Naive thymus-derived CD4-positive, alpha-beta T cell (primary cell): ENCODE measurements at regions not wholly inside any gene's neighbourhood (a gene's known extent, or its start where the extent isn't known, plus 50 kb on each side); places are given as distances from the start of the nearest gene placed in this dataset.

Experiments
- ATAC-seq: fragments of 150-1000 bp; cut with Tn5 transposase; 2 replicates; pipeline ENCODE4 v1.10.0; 2021; ENCODE audit warnings: mild to moderate bottlenecking, moderate library complexity
- CTCF ChIA-PET: fragments of 350-600 bp; sonication (Branson Sonifier 250); formaldehyde crosslinking; loops from one replicate; lab custom pipeline; 2021; ENCODE audit warnings: antibody characterized with exemption; lab: Charles Lee
- POLR2A ChIA-PET: fragments of 350-600 bp; sonication (Branson Sonifier 250); formaldehyde crosslinking; loops from one replicate; lab custom pipeline; 2021; ENCODE audit warnings: antibody characterized with exemption, inconsistent platforms; lab: Charles Lee
- DNase-seq, 9 donors: peaks; one replicate each; pipeline versions ENCODE4 v3.0.0 to v3.0.0-alpha.2; 2020 to 2022; ENCODE audit warnings: mixed read lengths in 1 of 9
- H3K27ac ChIP-seq: one replicate; pipeline ENCODE4 v1.7.0; 2013; ENCODE audit warnings: mild to moderate bottlenecking, low read depth, low read length, moderate library complexity
- H3K27me3 ChIP-seq, 2 donors: one replicate each; pipeline ENCODE4 v1.7.0; 2013; ENCODE audit warnings: low read length in 2 of 2, mild to moderate bottlenecking in 2 of 2, moderate library complexity in 2 of 2; ENCODE audit not compliant: control insufficient read depth in 2 of 2, insufficient read depth in 2 of 2
- H3K36me3 ChIP-seq, 3 experiments: 1 replicate in 2 of 3; 2 replicates in 1 of 3; pipeline ENCODE4 v1.7.0; 2013; ENCODE audit warnings: low read length in 3 of 3, mild to moderate bottlenecking in 3 of 3, moderate library complexity in 1 of 3; ENCODE audit not compliant: insufficient read depth in 3 of 3, control insufficient read depth in 2 of 3
- H3K4me1 ChIP-seq, 2 donors: one replicate each; pipeline ENCODE4 v1.7.0; 2013; ENCODE audit warnings: low read length in 2 of 2, mild to moderate bottlenecking in 2 of 2, moderate library complexity in 1 of 2; ENCODE audit not compliant: control insufficient read depth in 2 of 2, insufficient read depth in 2 of 2
- H3K4me3 ChIP-seq: 2 replicates; pipeline ENCODE4 v1.7.0; 2013; ENCODE audit warnings: mild to moderate bottlenecking, low read length
- H3K9me3 ChIP-seq, 3 experiments: 1 replicate in 2 of 3; 2 replicates in 1 of 3; pipeline ENCODE4 v1.7.0; 2013; ENCODE audit warnings: low read length in 3 of 3; ENCODE audit not compliant: control insufficient read depth in 2 of 3
- H3K27ac Mint-ChIP-seq, 9 donors: one replicate each; pipeline ENCODE4 v1.8.0; 2020 to 2022; ENCODE audit warnings: mixed read lengths in 9 of 9, mild to moderate bottlenecking in 8 of 9, moderate library complexity in 5 of 9, inconsistent platforms in 2 of 9
- H3K27me3 Mint-ChIP-seq, 5 donors: one replicate each; pipeline ENCODE4 v1.8.0; 2021 to 2022; ENCODE audit warnings: mixed read lengths in 5 of 5, mild to moderate bottlenecking in 1 of 5
- H3K36me3 Mint-ChIP-seq, 5 donors: one replicate each; pipeline ENCODE4 v1.8.0; 2020 to 2022; ENCODE audit warnings: mixed read lengths in 5 of 5, mild to moderate bottlenecking in 3 of 5, inconsistent platforms in 1 of 5
- H3K4me1 Mint-ChIP-seq, 7 donors: one replicate each; pipeline ENCODE4 v1.8.0; 2020 to 2022; ENCODE audit warnings: mixed read lengths in 7 of 7, mild to moderate bottlenecking in 3 of 7, inconsistent platforms in 1 of 7
- H3K4me3 Mint-ChIP-seq, 10 donors: one replicate each; pipeline ENCODE4 v1.8.0; 2020 to 2022; ENCODE audit warnings: mild to moderate bottlenecking in 10 of 10, mixed read lengths in 10 of 10, moderate library complexity in 6 of 10, inconsistent platforms in 2 of 10
- H3K9me3 Mint-ChIP-seq, 11 donors: one replicate each; pipeline ENCODE4 v1.8.0; 2020 to 2022; ENCODE audit warnings: mixed read lengths in 11 of 11, mild to moderate bottlenecking in 4 of 11, inconsistent platforms in 1 of 11, moderate library complexity in 1 of 11
- intact Hi-C, 2 donors: fragments of 100-400 bp; cut with micrococcal nuclease; formaldehyde crosslinking; loops; one replicate each; pipeline ENCODE4 v1.15.1; 2023

DNA sequence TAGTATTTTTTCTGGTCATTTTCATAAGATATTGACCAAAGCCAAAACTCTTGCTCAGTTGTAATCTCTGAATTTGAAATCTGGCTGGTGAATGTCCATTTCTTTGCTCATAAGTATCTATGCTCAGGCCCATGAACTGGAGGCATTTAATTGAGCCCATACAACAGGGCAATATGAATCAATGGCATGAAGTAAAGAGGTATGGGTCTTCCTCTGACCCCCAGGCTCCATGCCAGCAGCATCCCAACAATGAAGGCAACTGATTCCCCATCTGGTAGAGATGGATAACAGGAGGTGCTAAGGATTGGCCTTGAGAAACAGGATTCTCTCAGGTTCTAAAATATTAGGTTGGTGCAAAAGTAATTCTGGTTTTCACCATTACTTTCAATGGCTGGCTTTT is 330.8 kb downstream of the LIG4 start:
- CTCF ChIA-PET, result no interaction called here

DNA sequence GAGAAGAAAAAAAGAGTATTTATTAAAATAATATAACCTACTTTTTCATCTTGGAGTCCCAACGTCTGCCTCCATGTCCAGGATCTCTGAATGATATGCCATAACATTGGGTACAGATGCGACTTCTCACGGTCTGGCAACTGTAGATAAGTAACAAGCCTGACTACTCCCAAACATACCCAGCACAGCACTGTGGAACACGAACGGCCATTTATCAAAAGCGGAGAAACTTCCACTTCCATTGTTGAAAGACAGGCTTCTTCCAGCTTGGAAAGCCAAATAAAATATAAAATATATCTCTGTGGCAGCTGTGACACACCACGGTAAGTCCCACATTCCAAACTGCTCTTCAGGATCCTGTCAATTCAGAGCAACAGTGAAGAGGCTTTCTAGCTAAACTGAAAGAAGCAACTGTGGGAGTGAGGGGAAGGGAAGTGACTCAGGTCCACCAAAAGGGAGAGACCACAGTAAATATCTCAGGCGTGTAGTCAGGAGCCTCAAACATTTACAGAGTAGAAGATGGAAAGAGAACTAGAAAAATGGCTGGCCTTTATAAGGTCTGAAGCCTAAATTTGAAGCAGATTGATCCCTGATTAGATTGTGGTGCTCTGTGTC is 331.7 kb downstream of the LIG4 start:
- Mint-ChIP-seq H3K27me3 (no peaks in the 10 kb centered on the region), H3K9me3 (peaks cover 0 to 31% (median 10%) of the 10 kb centered on the region in 11 donors), H3K4me3 (no peak overlapping the region), H3K27ac (no peak overlapping the region), H3K36me3 (no peaks in the 10 kb centered on the region), H3K4me1 (no peaks in the 10 kb centered on the region)
- Histone ChIP-seq H3K9me3 (peaks cover 0 to 6% (median 0%) of the 10 kb centered on the region in 3 experiments), H3K27ac (no peak overlapping the region), H3K27me3 (no peaks in the 10 kb centered on the region), H3K4me3 (no peak overlapping the region), H3K4me1 (no peaks in the 10 kb centered on the region), H3K36me3 (no peaks in the 10 kb centered on the region)
- no peak for ATAC-seq
- no peak for DNase-seq
- POLR2A ChIA-PET, result no interaction called here
- CTCF ChIA-PET, result no interaction called here
- intact Hi-C loops, result no loop called here

More for the DNA sequence above, 330.8 kb downstream of the LIG4 start:
- Histone ChIP-seq H3K27me3 (no peaks in the 10 kb centered on the region), H3K9me3 (peaks cover 0 to 6% (median 0%) of the 10 kb centered on the region in 3 experiments), H3K4me1 (no peaks in the 10 kb centered on the region), H3K36me3 (no peaks in the 10 kb centered on the region), H3K4me3 (no peak overlapping the region), H3K27ac (no peak overlapping the region)
- Mint-ChIP-seq H3K27me3 (no peaks in the 10 kb centered on the region), H3K36me3 (no peaks in the 10 kb centered on the region), H3K9me3 (peaks cover 0 to 26% (median 10%) of the 10 kb centered on the region in 11 donors), H3K4me3 (no peak overlapping the region), H3K27ac (no peak overlapping the region), H3K4me1 (no peaks in the 10 kb centered on the region)
- no peak for DNase-seq
- POLR2A ChIA-PET, result no interaction called here
- ATAC-seq, result no peak
- intact Hi-C loops, result no loop called here

DNA sequence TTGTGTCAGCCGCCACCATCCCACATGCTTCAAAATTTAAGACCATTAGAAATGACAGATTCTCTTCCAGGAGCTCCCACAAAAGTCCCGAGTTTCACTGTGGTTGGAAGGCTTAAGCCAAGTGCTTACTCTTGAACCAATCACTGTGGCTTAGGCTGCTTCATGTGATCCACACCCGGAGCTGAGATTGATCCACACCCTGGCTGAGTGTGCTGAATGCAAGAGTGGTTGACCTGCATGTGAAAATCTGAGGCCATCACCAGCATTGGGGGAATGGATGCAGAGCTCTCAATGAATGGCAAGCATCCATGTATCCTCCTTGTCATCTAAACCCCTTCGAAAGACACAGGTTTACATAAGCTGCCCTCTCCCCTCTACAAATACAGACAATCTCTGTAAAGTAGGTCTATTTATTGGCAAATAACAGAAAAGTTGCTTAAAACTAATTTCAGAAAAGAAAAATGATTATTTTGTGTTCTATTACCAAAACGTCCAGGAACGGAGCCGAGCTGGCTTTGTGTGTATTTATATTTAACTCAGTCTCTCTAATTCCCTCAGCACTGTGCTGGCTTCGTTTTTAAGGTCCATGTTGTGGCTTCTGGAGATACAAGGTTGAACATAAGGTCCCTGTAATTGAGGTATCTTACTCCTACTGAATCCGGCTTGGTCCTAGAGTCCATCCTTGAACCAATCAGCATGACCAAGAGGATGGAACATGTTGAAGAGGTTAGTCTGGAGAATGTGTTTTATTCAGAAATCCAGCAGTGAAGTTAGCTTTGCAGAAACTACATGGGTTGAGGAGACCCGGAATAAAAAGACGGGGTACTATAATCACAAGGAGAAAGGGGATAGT is 332.4 kb downstream of the LIG4 start:
- POLR2A ChIA-PET, result no interaction called here
- CTCF ChIA-PET, result no interaction called here

DNA sequence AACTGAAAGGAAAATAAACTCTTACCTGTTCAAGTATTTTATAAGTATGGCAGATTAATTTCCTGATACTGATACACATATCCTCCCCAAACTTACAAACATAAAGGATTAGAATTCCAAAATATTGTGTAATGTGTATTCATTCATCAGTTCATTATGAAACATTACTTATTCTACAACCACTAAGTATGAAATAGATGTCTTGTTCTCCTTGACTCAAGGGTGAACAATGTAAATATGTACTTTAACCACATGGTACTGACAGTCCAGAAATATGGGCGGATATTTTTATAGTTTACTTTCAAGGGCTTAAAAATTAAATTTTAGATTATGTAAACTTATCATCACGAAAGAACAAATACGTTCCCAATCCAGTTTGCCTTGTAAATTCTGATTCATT is 334.0 kb downstream of the LIG4 start:
- DNase-seq, result no peak
- POLR2A ChIA-PET, result no interaction called here
- Mint-ChIP-seq H3K36me3 (no peaks in the 10 kb centered on the region), H3K4me3 (no peak overlapping the region), H3K27ac (no peak overlapping the region), H3K27me3 (peaks cover 0 to under 1% (median 0%) of the 10 kb centered on the region in 5 donors), H3K9me3 (peaks cover 0 to 31% (median 4%) of the 10 kb centered on the region in 11 donors), H3K4me1 (no peaks in the 10 kb centered on the region)
- Histone ChIP-seq H3K4me3 (no peak overlapping the region), H3K27me3 (no peaks in the 10 kb centered on the region), H3K36me3 (no peaks in the 10 kb centered on the region), H3K4me1 (no peaks in the 10 kb centered on the region), H3K9me3 (no peaks in the 10 kb centered on the region), H3K27ac (no peak overlapping the region)
- intact Hi-C loops, result no loop called here
- ATAC-seq, result no peak
- CTCF ChIA-PET, result no interaction called here

More for the DNA sequence above, 332.4 kb downstream of the LIG4 start:
- Mint-ChIP-seq H3K27ac (no peak overlapping the region), H3K4me3 (no peak overlapping the region), H3K36me3 (no peaks in the 10 kb centered on the region), H3K9me3 (peaks cover 0 to 29% (median 6%) of the 10 kb centered on the region in 11 donors), H3K27me3 (no peaks in the 10 kb centered on the region), H3K4me1 (no peaks in the 10 kb centered on the region)
- H3K36me3 ChIP-seq, result no peaks in the 10 kb centered on the region
- H3K4me3 ChIP-seq, result no peak overlapping the region
- no peaks in the 10 kb centered on the region for H3K4me1 ChIP-seq
- H3K9me3 ChIP-seq, result peaks cover 0 to under 1% (median 0%) of the 10 kb centered on the region in 3 experiments
- no peaks in the 10 kb centered on the region for H3K27me3 ChIP-seq
- DNase-seq, result no peak
- H3K27ac ChIP-seq, result no peak overlapping the region
- intact Hi-C loops, result no loop called here
- no peak for ATAC-seq

DNA sequence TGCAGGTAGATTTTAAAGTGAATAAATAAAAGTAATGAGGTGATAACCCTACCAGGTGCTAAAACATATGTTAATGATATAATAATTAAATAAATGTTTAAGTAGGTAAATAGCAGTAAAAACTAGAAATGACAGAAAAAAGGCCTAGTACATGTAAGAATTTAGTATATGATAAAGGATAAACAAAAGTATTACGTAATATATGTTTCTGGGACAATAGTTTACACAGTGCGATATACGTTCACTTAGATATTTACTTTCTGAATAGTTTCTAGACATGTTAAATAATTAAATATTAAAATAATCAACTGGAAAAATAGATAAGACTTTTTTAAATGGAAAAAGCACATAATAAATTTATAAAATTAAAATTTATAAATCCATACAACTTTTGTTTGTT is 340.9 kb downstream of the LIG4 start:
- Histone ChIP-seq H3K27ac (no peak overlapping the region), H3K4me1 (no peaks in the 10 kb centered on the region), H3K27me3 (no peaks in the 10 kb centered on the region), H3K36me3 (no peaks in the 10 kb centered on the region), H3K4me3 (no peak overlapping the region), H3K9me3 (no peaks in the 10 kb centered on the region)
- ChIA-PET POLR2A (no interaction called here), CTCF (no interaction called here)
- intact Hi-C loops, result no loop called here
- Mint-ChIP-seq H3K27ac (no peak overlapping the region), H3K4me3 (no peak overlapping the region), H3K9me3 (peaks cover 0 to 16% (median 3%) of the 10 kb centered on the region in 11 donors), H3K27me3 (peaks cover 9 to 28% (median 14%) of the 10 kb centered on the region in 5 donors), H3K4me1 (no peaks in the 10 kb centered on the region), H3K36me3 (no peaks in the 10 kb centered on the region)
- no peak for DNase-seq
- ATAC-seq, result no peak

DNA sequence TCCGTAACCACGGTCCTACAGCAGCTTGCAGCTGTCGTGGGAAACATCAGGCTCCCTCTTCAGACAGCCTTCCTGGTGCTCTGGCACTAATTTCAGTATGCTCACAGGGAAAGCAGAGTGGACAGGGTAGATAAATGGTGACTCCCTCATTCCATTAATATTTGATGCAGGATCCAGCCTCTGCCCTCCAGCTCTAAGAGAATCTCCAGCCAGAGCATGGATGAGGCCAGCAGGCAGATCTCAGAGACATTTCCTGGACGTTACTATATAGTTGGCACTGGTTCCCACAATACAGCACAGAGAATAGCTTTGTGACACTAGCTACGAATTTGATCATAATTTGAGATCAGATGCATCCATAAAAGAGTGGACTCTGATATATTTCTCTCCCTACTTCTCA is 341.4 kb downstream of the LIG4 start:
- no peaks in the 10 kb centered on the region for H3K36me3 Mint-ChIP-seq
- no peak overlapping the region for H3K27ac ChIP-seq
- no peak overlapping the region for H3K4me3 ChIP-seq
- H3K27me3 Mint-ChIP-seq, result peaks cover 13 to 33% (median 14%) of the 10 kb centered on the region in 5 donors
- H3K4me3 Mint-ChIP-seq, result no peak overlapping the region
- H3K27ac Mint-ChIP-seq, result no peak overlapping the region
- no peaks in the 10 kb centered on the region for H3K36me3 ChIP-seq
- no peak for DNase-seq
- H3K27me3 ChIP-seq, result no peaks in the 10 kb centered on the region
- H3K9me3 Mint-ChIP-seq, result peaks cover 0 to 11% (median 3%) of the 10 kb centered on the region in 11 donors
- ChIA-PET POLR2A (no interaction called here), CTCF (no interaction called here)
- intact Hi-C loops, result no loop called here
- no peaks in the 10 kb centered on the region for H3K9me3 ChIP-seq
- peaks cover 0 to under 1% (median 0%) of the 10 kb centered on the region in 7 donors for H3K4me1 Mint-ChIP-seq
- no peak for ATAC-seq
- H3K4me1 ChIP-seq, result no peaks in the 10 kb centered on the region
